H9 (cell line): ENCODE measurements at regions not wholly inside any gene's neighbourhood (a gene's known extent, or its start where the extent isn't known, plus 50 kb on each side); places are given as distances from the start of the nearest gene placed in this dataset.
"Not testable (repeated sequence)": the region's sequence is repeated elsewhere in the genome, so short reads cannot be mapped to it uniquely, and the experiment has no call there.

Source experiments
- DNase-seq: peaks from one replicate; pipeline ENCODE4 v3.0.0-alpha.2; 2017
- H2AFZ ChIP-seq: one replicate; pipeline ENCODE4 v1.6.1; 2013; ENCODE audit warnings: mild to moderate bottlenecking, low read length, control low read depth, moderate library complexity
- H2AK5ac ChIP-seq: 2 replicates; pipeline ENCODE4 v1.6.1; 2013; ENCODE audit warnings: low read length, control low read depth, mixed read lengths; ENCODE audit not compliant: insufficient read length
- H2BK120ac ChIP-seq: one replicate; pipeline ENCODE4 v1.6.1; 2013; ENCODE audit warnings: low read depth, mild to moderate bottlenecking, low read length, control low read depth, inconsistent platforms; ENCODE audit not compliant: poor library complexity, severe bottlenecking
- H2BK12ac ChIP-seq: 2 replicates; pipeline ENCODE4 v1.6.1; 2013; ENCODE audit warnings: low read length, control low read depth, mixed read lengths, low read depth; ENCODE audit not compliant: insufficient read length
- H2BK15ac ChIP-seq: 2 replicates; pipeline ENCODE4 v1.6.1; 2013; ENCODE audit warnings: low read depth, low read length, control low read depth
- H2BK20ac ChIP-seq: one replicate; pipeline ENCODE4 v1.6.1; 2013; ENCODE audit warnings: low read depth, mild to moderate bottlenecking, low read length, control low read depth, inconsistent platforms; ENCODE audit not compliant: poor library complexity, severe bottlenecking
- H2BK5ac ChIP-seq: 2 replicates; pipeline ENCODE4 v1.6.1; 2013; ENCODE audit warnings: low read length, control low read depth, mixed read lengths; ENCODE audit not compliant: insufficient read length
- H3K14ac ChIP-seq: 2 replicates; pipeline ENCODE4 v1.6.1; 2013; ENCODE audit warnings: low read length, control low read depth; ENCODE audit not compliant: insufficient read depth
- H3K18ac ChIP-seq: 2 replicates; pipeline ENCODE4 v1.6.1; 2013; ENCODE audit warnings: low read depth, mild to moderate bottlenecking, mixed read lengths, low read length, control low read depth; ENCODE audit not compliant: insufficient read length
- H3K23ac ChIP-seq: 2 replicates; pipeline ENCODE4 v1.6.1; 2013; ENCODE audit warnings: low read length, control low read depth, mixed read lengths, low read depth; ENCODE audit not compliant: insufficient read length
- H3K23me2 ChIP-seq: 2 replicates; pipeline ENCODE4 v1.6.1; 2013; ENCODE audit warnings: low read depth, mild to moderate bottlenecking, mixed read lengths, low read length, control low read depth; ENCODE audit not compliant: insufficient read length, poor library complexity, severe bottlenecking
- H3K27ac ChIP-seq: 2 replicates; pipeline ENCODE4 v1.5.1; 2013; ENCODE audit warnings: low read length, control low read depth, mixed read lengths, low read depth; ENCODE audit not compliant: insufficient read length
- H3K27me3 ChIP-seq: 2 replicates; pipeline ENCODE4 v1.6.1; 2013; ENCODE audit warnings: low read length, control low read depth, inconsistent platforms; ENCODE audit not compliant: insufficient read depth
- H3K4ac ChIP-seq: 2 replicates; pipeline ENCODE4 v1.6.1; 2013; ENCODE audit warnings: low read depth, mild to moderate bottlenecking, control low read depth, inconsistent platforms, low read length, moderate library complexity
- H3K4me1 ChIP-seq: 2 replicates; pipeline ENCODE4 v1.6.1; 2013; ENCODE audit warnings: low read length, control low read depth, inconsistent platforms; ENCODE audit not compliant: insufficient read depth
- H3K4me2 ChIP-seq: 2 replicates; pipeline ENCODE4 v1.6.1; 2013; ENCODE audit warnings: low read length, control low read depth, mixed read lengths; ENCODE audit not compliant: insufficient read length, insufficient read depth
- H3K56ac ChIP-seq: 2 replicates; pipeline ENCODE4 v1.6.1; 2013; ENCODE audit warnings: low read depth, mild to moderate bottlenecking, mixed read lengths, low read length, control low read depth; ENCODE audit not compliant: insufficient read length
- H3K79me1 ChIP-seq: 2 replicates; pipeline ENCODE4 v1.6.1; 2013; ENCODE audit warnings: low read depth, mild to moderate bottlenecking, moderate library complexity, low read length, control low read depth, inconsistent platforms; ENCODE audit not compliant: insufficient read depth, poor library complexity, severe bottlenecking
- H3K79me2 ChIP-seq: 2 replicates; pipeline ENCODE4 v1.6.1; 2013; ENCODE audit warnings: low read length, control low read depth, inconsistent platforms; ENCODE audit not compliant: insufficient read depth
- H3K9ac ChIP-seq: 2 replicates; pipeline ENCODE4 v1.6.1; 2013; ENCODE audit warnings: low read length, control low read depth, mixed read lengths; ENCODE audit not compliant: insufficient read length; ENCODE audit errors: extremely low read depth
- H3K9me3 ChIP-seq: one replicate; pipeline ENCODE4 v1.6.1; 2013; ENCODE audit warnings: low read depth, low read length, inconsistent platforms; ENCODE audit not compliant: control insufficient read depth
- H3T11ph ChIP-seq: one replicate; pipeline ENCODE4 v1.6.1; 2013; ENCODE audit warnings: mild to moderate bottlenecking, low read length, control low read depth, inconsistent platforms
- H4K20me1 ChIP-seq: one replicate; pipeline ENCODE4 v1.6.1; 2013; ENCODE audit not compliant: control insufficient read depth, insufficient read length, insufficient read depth
- H4K5ac ChIP-seq: 2 replicates; pipeline ENCODE4 v1.6.1; 2013; ENCODE audit warnings: low read depth, mild to moderate bottlenecking, mixed read lengths, low read length, control low read depth; ENCODE audit not compliant: insufficient read length
- H4K8ac ChIP-seq: replicated peaks from 2 replicates; pipeline ENCODE4 v1.6.1; 2013; ENCODE audit warnings: low read length, control low read depth, mixed read lengths, low read depth; ENCODE audit not compliant: insufficient read length
- H4K91ac ChIP-seq: 2 replicates; pipeline ENCODE4 v1.6.1; 2013; ENCODE audit warnings: low read depth, mild to moderate bottlenecking, moderate library complexity, mixed read lengths, low read length, control low read depth; ENCODE audit not compliant: insufficient read length
- H3K27ac Mint-ChIP-seq, 3 experiments: 2 replicates in 2 of 3; 3 replicates in 1 of 3; pipeline ENCODE4 v1.8.0; 2020 to 2021; ENCODE audit warnings: mixed read lengths in 3 of 3, mild to moderate bottlenecking in 1 of 3, moderate library complexity in 1 of 3
- H3K27me3 Mint-ChIP-seq: 2 replicates; pipeline ENCODE4 v1.8.0; 2021; ENCODE audit warnings: low read depth, mild to moderate bottlenecking, moderate library complexity, mixed read lengths
- H3K36me3 Mint-ChIP-seq, 3 experiments: 2 replicates in 2 of 3; 3 replicates in 1 of 3; pipeline ENCODE4 v1.8.0; 2020 to 2021; ENCODE audit warnings: low read depth in 3 of 3, mixed read lengths in 3 of 3; ENCODE audit not compliant: insufficient read depth in 1 of 3
- H3K4me1 Mint-ChIP-seq, 2 experiments: 2 replicates each; pipeline ENCODE4 v1.8.0; 2020; ENCODE audit warnings: mixed read lengths in 2 of 2
- H3K4me3 Mint-ChIP-seq, 2 experiments: 2 replicates in 1 of 2; 3 replicates in 1 of 2; pipeline ENCODE4 v1.8.0; 2020 to 2021; ENCODE audit warnings: mild to moderate bottlenecking in 2 of 2, mixed read lengths in 2 of 2, moderate library complexity in 1 of 2
- H3K9me3 Mint-ChIP-seq, 2 experiments: 2 replicates in 1 of 2; 3 replicates in 1 of 2; pipeline ENCODE4 v1.8.0; 2020; ENCODE audit warnings: mild to moderate bottlenecking in 2 of 2, mixed read lengths in 2 of 2, moderate library complexity in 1 of 2
- WGBS: extraction: QIAGEN DNeasy Blood & Tissue Kit; methylation state at CpG from one replicate; pipeline ENCODE4 v1.1.7; 2013; ENCODE audit warnings: missing lambda C conversion rate, low lambda C conversion rate, mixed read lengths; ENCODE audit not compliant: insufficient read length; ENCODE audit errors: extremely low coverage; 5-methylcytosine and 5-hydroxymethylcytosine counted together
- TF ChIP-seq, protein P1 (sequence below): fragments of 200-600 bp; sonication (generic); conservative IDR thresholded peaks from 3 replicates; pipeline ENCODE4 v1.8.0; 2021; ENCODE audit warnings: antibody characterized with exemption, mild to moderate bottlenecking

DNA sequence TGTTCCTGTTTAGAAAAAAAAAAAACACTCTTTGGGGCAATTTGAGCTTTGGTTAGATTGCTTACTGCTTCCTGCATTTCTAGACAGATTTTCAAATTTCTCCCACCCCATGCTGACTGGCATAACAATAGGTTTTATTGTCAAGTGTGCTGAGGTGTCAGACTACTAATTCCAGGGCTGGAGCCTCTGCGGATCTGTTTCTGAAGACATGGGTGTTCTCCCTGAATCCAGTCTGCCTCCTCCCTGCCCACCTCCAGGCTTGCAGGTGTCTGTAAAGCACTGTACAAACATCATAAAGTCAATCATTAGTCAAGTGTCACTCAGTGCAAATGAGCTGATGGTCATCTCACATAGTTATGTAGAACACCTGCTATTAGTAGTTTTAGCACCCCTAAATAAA lies 292.4 kb downstream of the GATA3 start:
- Mint-ChIP-seq H3K27me3 (no peaks in the 10 kb centered on the region), H3K27ac (no peak overlapping the region), H3K4me1 (peaks cover 12 to 13% of the 10 kb centered on the region in 2 experiments), H3K9me3 (peaks cover 0 to 2% of the 10 kb centered on the region in 2 experiments; a peak in 1 of 5 replicates), H3K36me3 (no peaks in the 10 kb centered on the region; a peak in 1 of 7 replicates), H3K4me3 (peak overlapping the region in 1 of 2 experiments; percentile 14; a peak in 1 of 5 replicates)
- Histone ChIP-seq H3K23me2 (no peaks in the 10 kb centered on the region), H3K23ac (no peak overlapping the region), H4K91ac (no peak overlapping the region), H2BK15ac (no peak overlapping the region), H4K8ac (no peak overlapping the region), H4K20me1 (no peaks in the 10 kb centered on the region), H3K79me1 (no peaks in the 10 kb centered on the region), H2BK20ac (no peak overlapping the region), H3K27ac (no peak overlapping the region), H3K56ac (no peak overlapping the region), H2BK5ac (no peak overlapping the region), H2BK12ac (no peak overlapping the region), H2BK120ac (no peak overlapping the region), H3K4me2 (no peak overlapping the region), H4K5ac (no peak overlapping the region), H3K14ac (no peak overlapping the region), H3K27me3 (no peaks in the 10 kb centered on the region), H3K4me1 (no peaks in the 10 kb centered on the region), H3T11ph (no peak overlapping the region), H2AK5ac (no peak overlapping the region), H3K79me2 (no peaks in the 10 kb centered on the region), H3K9ac (no peak overlapping the region), H3K9me3 (no peaks in the 10 kb centered on the region), H3K18ac (no peak overlapping the region), H2AFZ (no peak overlapping the region), H3K4ac (no peak overlapping the region)
- no peak for DNase-seq
- whole genome bisulfite sequencing = no CpG with 5 or more reads among the region's 1 CpG
- TF ChIP-seq, protein P1, sequence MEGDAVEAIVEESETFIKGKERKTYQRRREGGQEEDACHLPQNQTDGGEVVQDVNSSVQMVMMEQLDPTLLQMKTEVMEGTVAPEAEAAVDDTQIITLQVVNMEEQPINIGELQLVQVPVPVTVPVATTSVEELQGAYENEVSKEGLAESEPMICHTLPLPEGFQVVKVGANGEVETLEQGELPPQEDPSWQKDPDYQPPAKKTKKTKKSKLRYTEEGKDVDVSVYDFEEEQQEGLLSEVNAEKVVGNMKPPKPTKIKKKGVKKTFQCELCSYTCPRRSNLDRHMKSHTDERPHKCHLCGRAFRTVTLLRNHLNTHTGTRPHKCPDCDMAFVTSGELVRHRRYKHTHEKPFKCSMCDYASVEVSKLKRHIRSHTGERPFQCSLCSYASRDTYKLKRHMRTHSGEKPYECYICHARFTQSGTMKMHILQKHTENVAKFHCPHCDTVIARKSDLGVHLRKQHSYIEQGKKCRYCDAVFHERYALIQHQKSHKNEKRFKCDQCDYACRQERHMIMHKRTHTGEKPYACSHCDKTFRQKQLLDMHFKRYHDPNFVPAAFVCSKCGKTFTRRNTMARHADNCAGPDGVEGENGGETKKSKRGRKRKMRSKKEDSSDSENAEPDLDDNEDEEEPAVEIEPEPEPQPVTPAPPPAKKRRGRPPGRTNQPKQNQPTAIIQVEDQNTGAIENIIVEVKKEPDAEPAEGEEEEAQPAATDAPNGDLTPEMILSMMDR = no peak

DNA sequence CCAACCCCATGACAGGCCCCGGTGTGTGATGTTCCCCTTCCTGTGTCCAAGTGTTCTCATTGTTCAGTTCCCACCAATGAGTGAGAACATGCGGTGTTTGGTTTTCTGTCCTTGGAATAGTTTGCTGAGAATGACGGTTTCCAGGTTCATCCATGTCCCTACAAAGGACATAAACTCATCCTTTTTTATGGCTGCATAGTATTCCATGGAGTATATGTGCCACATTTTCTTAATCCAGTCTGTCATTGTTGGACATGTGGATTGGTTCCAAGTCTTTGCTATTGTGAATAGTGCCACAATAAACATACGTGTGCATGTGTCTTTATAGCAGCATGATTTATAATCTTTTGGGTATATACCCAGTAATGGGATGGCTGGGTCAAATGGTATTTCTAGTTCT lies 293.1 kb downstream of the GATA3 start:
- H3K27me3 ChIP-seq, H3K79me2 ChIP-seq, H2AK5ac ChIP-seq, H4K91ac ChIP-seq, H3K79me1 ChIP-seq, H3K4me1 ChIP-seq, H2BK5ac ChIP-seq, H3K18ac ChIP-seq, H3K4ac ChIP-seq, H3K27ac ChIP-seq, H3K4me3 Mint-ChIP-seq, H2AFZ ChIP-seq, H4K20me1 ChIP-seq, H3K9ac ChIP-seq, H3K14ac ChIP-seq, H2BK120ac ChIP-seq, H4K5ac ChIP-seq, H3K56ac ChIP-seq, H3K23me2 ChIP-seq, H2BK12ac ChIP-seq, H3K23ac ChIP-seq, H3K9me3 ChIP-seq, H3T11ph ChIP-seq, H2BK15ac ChIP-seq, H4K8ac ChIP-seq, DNase-seq, H3K9me3 Mint-ChIP-seq, H3K36me3 Mint-ChIP-seq, H2BK20ac ChIP-seq, H3K4me2 ChIP-seq, H3K27ac Mint-ChIP-seq, H3K27me3 Mint-ChIP-seq: not testable (repeated sequence)
- peaks cover 12 to 13% of the 10 kb centered on the region in 2 experiments for H3K4me1 Mint-ChIP-seq
- no CpG with 5 or more reads among the region's 4 CpGs for WGBS
